ENCODE measurements at regions not wholly inside any gene's neighbourhood (a gene's known extent, or its start where the extent isn't known, plus 50 kb on each side); places are given as distances from the start of the nearest gene placed in this dataset.

DNA sequence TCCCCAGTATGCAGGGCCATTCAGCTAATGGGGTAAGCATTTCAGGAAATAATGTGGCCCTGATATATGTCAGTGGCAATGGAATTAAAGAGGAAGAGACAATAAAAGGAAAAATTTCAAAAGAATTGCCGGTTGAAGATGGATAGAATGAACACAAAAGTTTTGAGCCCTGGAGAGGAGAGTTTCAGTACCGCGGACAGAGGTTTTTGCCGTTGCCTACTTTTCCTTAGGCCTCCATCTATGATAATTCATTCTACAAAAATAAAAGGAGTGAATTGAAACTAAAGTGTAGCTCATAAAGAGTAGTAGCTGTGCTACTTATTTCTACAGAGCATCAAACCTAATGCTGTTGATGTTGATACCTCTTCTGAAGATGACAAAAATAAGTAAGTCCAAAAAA lies 140.7 kb downstream of the RNASET2 start:
- Mint-ChIP-seq H3K27me3 (no peaks in the 10 kb centered on the region), H3K9me3 (no peaks in the 10 kb centered on the region), H3K36me3 (ENCODE audit: low read depth) (no peaks in the 10 kb centered on the region), H3K4me1 (no peaks in the 10 kb centered on the region), H3K27ac (no peak overlapping the region), H3K4me3 (no peak overlapping the region)
- DNase-seq (no peak), ATAC-seq (ENCODE audit: low read depth) (no peak)
- TF ChIP-seq, protein P1, sequence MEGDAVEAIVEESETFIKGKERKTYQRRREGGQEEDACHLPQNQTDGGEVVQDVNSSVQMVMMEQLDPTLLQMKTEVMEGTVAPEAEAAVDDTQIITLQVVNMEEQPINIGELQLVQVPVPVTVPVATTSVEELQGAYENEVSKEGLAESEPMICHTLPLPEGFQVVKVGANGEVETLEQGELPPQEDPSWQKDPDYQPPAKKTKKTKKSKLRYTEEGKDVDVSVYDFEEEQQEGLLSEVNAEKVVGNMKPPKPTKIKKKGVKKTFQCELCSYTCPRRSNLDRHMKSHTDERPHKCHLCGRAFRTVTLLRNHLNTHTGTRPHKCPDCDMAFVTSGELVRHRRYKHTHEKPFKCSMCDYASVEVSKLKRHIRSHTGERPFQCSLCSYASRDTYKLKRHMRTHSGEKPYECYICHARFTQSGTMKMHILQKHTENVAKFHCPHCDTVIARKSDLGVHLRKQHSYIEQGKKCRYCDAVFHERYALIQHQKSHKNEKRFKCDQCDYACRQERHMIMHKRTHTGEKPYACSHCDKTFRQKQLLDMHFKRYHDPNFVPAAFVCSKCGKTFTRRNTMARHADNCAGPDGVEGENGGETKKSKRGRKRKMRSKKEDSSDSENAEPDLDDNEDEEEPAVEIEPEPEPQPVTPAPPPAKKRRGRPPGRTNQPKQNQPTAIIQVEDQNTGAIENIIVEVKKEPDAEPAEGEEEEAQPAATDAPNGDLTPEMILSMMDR (IDR thresholded peaks at IDR 0.05): no peak
- intact Hi-C loops (cut with micrococcal nuclease): no loop called here
- ChIA-PET CTCF (no interaction called here), POLR2A (no interaction called here)

GRCh38 chr6:166814390-166814789 lies 142.0 kb downstream of the RNASET2 start:
- DNase-seq (no peak), ATAC-seq (ENCODE audit: low read depth) (no peak)
- Mint-ChIP-seq H3K4me1 (no peaks in the 10 kb centered on the region), H3K36me3 (ENCODE audit: low read depth) (no peaks in the 10 kb centered on the region), H3K27me3 (no peaks in the 10 kb centered on the region), H3K4me3 (no peak overlapping the region), H3K27ac (no peak overlapping the region), H3K9me3 (no peaks in the 10 kb centered on the region)
- TF ChIP-seq, protein P1 (IDR thresholded peaks at IDR 0.05): no peak
- ChIA-PET CTCF (interaction anchor here (0.9 kb wide), 1 partner anchor 137 kb away, joined by 3 read pairs; no protein-coding TSS in a partner anchor), POLR2A (no interaction called here)
- intact Hi-C loops (cut with micrococcal nuclease): no loop called here

- Mint-ChIP-seq H3K36me3 (ENCODE audit: low read depth) (no peaks in the 10 kb centered on the region), H3K9me3 (no peaks in the 10 kb centered on the region), H3K4me1 (no peaks in the 10 kb centered on the region), H3K4me3 (no peak overlapping the region), H3K27ac (no peak overlapping the region), H3K27me3 (no peaks in the 10 kb centered on the region)
- ChIA-PET CTCF (no interaction called here), POLR2A (no interaction called here)
- ATAC-seq (ENCODE audit: low read depth) (no peak), DNase-seq (no peak)
- intact Hi-C loops (cut with micrococcal nuclease): no loop called here
- TF ChIP-seq, protein P1 (IDR thresholded peaks at IDR 0.05): no peak
Measured at GRCh38 chr6:166813461-166813860, 142.9 kb downstream of the RNASET2 start.

DNA sequence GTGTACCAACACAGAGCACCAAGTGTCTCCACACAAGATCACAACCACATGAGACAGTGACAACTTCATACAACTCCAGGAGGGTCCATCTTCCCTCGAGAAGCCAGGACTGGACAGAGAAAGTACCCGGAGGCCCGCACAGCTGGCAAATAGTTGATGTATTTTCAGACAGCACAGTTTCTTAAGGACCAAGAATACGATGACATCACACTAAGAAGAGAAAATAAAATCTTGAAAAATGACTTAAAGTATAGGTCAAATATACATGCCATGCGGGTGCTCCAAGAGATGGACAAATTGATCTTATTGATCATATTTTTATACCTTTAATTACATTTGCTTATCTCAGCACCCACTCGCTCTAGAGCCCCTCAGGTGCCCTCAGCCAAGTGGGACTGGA lies 145.5 kb downstream of the RNASET2 start:
- no peak overlapping the region for H3K4me3 Mint-ChIP-seq
- no peaks in the 10 kb centered on the region for H3K4me1 Mint-ChIP-seq
- no peaks in the 10 kb centered on the region for H3K27me3 Mint-ChIP-seq
- peaks cover 17% of the 10 kb centered on the region for H3K36me3 Mint-ChIP-seq (ENCODE audit: low read depth)
- ChIA-PET POLR2A (no interaction called here), CTCF (no interaction called here)
- ATAC-seq (ENCODE audit: low read depth): no peak
- H3K27ac Mint-ChIP-seq: no peak overlapping the region
- DNase-seq: no peak
- intact Hi-C loops (cut with micrococcal nuclease): no loop called here
- peaks cover 16% of the 10 kb centered on the region for H3K9me3 Mint-ChIP-seq
- TF ChIP-seq, protein P1 (IDR thresholded peaks at IDR 0.05): no peak

- no peak for ATAC-seq (ENCODE audit: low read depth)
- intact Hi-C loops (cut with micrococcal nuclease): no loop called here
- Mint-ChIP-seq H3K36me3 (ENCODE audit: low read depth) (peaks cover 27% of the 10 kb centered on the region), H3K4me1 (no peaks in the 10 kb centered on the region), H3K27me3 (no peaks in the 10 kb centered on the region), H3K9me3 (peaks cover 27% of the 10 kb centered on the region), H3K4me3 (no peak overlapping the region), H3K27ac (no peak overlapping the region)
- ChIA-PET POLR2A (no interaction called here), CTCF (no interaction called here)
- TF ChIP-seq, protein P1 (IDR thresholded peaks at IDR 0.05): no peak
- no peak for DNase-seq
Measured at GRCh38 chr6:166809721-166810120, 146.6 kb downstream of the RNASET2 start.

Data from activated B cell treated with CpG ODN at 0.5 μM for 24 hours (primary cell).